ENCODE measurements at regions not wholly inside any gene's neighbourhood (a gene's known extent, or its start where the extent isn't known, plus 50 kb on each side); places are given as distances from the start of the nearest gene placed in this dataset.

DNA sequence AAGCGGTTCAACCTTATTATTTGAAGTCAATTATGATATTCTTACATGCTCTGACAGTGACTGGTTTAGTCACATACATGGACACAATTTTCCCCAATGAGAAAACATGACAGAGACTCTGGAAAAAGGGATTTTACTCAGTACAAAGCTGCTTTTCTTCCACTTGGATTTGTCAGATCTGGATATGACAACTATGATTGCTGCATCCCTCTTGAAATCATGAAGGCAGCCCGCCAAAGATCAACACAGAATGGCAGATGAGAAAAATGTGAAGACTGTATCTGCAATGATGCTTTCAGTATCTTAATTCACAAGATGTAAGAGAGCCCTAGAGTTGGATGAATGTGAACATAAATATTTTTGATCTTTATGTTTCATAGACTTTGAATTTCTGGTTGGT, 439.6 kb downstream of the CDH8 start:
- Histone ChIP-seq H2AFZ (ENCODE audit: low read length) (no peak overlapping the region), H3K4me3 (ENCODE audit: low read length) (no peak overlapping the region), H4K20me1 (ENCODE audit: insufficient read depth, low read length) (no peaks in the 10 kb centered on the region), H3K27ac (ENCODE audit: low read length) (no peak overlapping the region), H3K79me2 (ENCODE audit: low read length) (no peaks in the 10 kb centered on the region), H3K9me2 (replicated peaks; ENCODE audit: insufficient read depth, low read length) (no peaks in the 10 kb centered on the region), H3K36me3 (replicated peaks; ENCODE audit: insufficient read depth, low read length) (no peaks in the 10 kb centered on the region), H3K9me3 (replicated peaks; ENCODE audit: insufficient read depth, low read length) (no peaks in the 10 kb centered on the region), H3K27me3 (replicated peaks; ENCODE audit: insufficient read depth, low read length) (no peaks in the 10 kb centered on the region), H3K4me2 (ENCODE audit: low read depth, low read length) (no peak overlapping the region), H3K9ac (ENCODE audit: low read length) (no peak overlapping the region), H3K4me1 (ENCODE audit: low read length) (no peaks in the 10 kb centered on the region), H3F3A (ENCODE audit: insufficient read depth, low read length) (no peaks in the 10 kb centered on the region)
- no peak for DNase-seq
- TF ChIP-seq, protein P1, sequence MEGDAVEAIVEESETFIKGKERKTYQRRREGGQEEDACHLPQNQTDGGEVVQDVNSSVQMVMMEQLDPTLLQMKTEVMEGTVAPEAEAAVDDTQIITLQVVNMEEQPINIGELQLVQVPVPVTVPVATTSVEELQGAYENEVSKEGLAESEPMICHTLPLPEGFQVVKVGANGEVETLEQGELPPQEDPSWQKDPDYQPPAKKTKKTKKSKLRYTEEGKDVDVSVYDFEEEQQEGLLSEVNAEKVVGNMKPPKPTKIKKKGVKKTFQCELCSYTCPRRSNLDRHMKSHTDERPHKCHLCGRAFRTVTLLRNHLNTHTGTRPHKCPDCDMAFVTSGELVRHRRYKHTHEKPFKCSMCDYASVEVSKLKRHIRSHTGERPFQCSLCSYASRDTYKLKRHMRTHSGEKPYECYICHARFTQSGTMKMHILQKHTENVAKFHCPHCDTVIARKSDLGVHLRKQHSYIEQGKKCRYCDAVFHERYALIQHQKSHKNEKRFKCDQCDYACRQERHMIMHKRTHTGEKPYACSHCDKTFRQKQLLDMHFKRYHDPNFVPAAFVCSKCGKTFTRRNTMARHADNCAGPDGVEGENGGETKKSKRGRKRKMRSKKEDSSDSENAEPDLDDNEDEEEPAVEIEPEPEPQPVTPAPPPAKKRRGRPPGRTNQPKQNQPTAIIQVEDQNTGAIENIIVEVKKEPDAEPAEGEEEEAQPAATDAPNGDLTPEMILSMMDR (IDR thresholded peaks at IDR 0.05; ENCODE audit: low read length): no peak
- TF ChIP-seq EZH2phosphoT487 (IDR thresholded peaks at IDR 0.05; ENCODE audit: low read length) (no peak), EZH2 (optimal IDR thresholded peaks at IDR 0.05; ENCODE audit: low read depth, low read length) (no peak)

DNA sequence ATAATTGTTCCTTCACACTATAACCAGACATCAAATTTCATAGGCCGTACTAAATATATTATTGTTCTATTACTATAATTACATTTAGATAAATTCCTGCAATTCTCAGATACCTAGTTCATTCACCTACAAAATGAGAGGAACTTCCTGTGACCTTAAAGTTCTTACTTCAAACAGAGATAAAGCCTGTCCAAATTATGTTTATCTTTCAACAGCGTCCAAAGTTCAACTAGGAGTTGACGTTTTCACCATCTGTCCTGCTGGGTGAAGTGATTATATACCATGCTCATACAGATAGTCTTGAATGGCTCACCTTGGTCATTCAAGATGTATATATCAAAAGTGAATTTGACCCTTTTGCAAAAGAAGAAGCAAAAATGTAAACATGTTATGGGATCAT, 440.6 kb downstream of the CDH8 start:
- Histone ChIP-seq H3K27me3 (replicated peaks; ENCODE audit: insufficient read depth, low read length) (no peaks in the 10 kb centered on the region), H3K9me2 (replicated peaks; ENCODE audit: insufficient read depth, low read length) (no peaks in the 10 kb centered on the region), H3K4me3 (ENCODE audit: low read length) (no peak overlapping the region), H3K79me2 (ENCODE audit: low read length) (no peaks in the 10 kb centered on the region), H3K4me2 (ENCODE audit: low read depth, low read length) (no peak overlapping the region), H2AFZ (ENCODE audit: low read length) (no peak overlapping the region), H4K20me1 (ENCODE audit: insufficient read depth, low read length) (no peaks in the 10 kb centered on the region), H3K27ac (ENCODE audit: low read length) (no peak overlapping the region), H3K4me1 (ENCODE audit: low read length) (no peaks in the 10 kb centered on the region), H3K9ac (ENCODE audit: low read length) (no peak overlapping the region), H3F3A (ENCODE audit: insufficient read depth, low read length) (no peaks in the 10 kb centered on the region), H3K9me3 (replicated peaks; ENCODE audit: insufficient read depth, low read length) (no peaks in the 10 kb centered on the region), H3K36me3 (replicated peaks; ENCODE audit: insufficient read depth, low read length) (no peaks in the 10 kb centered on the region)
- DNase-seq: no peak
- TF ChIP-seq, protein P1 (IDR thresholded peaks at IDR 0.05; ENCODE audit: low read length): no peak
- no peak for TF ChIP-seq EZH2 (optimal IDR thresholded peaks at IDR 0.05; ENCODE audit: low read depth, low read length)
- no peak for TF ChIP-seq EZH2phosphoT487 (IDR thresholded peaks at IDR 0.05; ENCODE audit: low read length)

DNA sequence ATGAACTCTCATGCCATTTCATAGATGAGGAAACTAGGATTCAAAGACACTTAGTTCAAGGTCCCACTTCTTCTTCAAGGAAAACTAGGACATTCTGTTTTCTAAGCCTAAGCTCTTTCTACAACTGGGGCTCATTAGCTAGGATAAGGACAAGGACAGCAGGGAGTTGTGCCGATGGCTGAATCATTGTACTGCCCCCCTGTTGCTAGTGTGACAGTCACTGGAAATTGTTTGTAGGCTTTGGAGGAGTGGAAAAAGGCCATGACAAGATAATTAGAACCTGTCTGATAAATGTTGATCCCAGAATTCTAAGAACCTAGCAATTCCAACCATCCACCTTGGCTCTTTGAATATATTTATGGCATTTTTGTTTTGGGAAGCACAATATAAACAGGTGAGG, 445.7 kb downstream of the CDH8 start:
- H3K9me2 ChIP-seq (replicated peaks; ENCODE audit: insufficient read depth, low read length): no peaks in the 10 kb centered on the region
- DNase-seq: no peak
- TF ChIP-seq, protein P1 (IDR thresholded peaks at IDR 0.05; ENCODE audit: low read length): no peak
- TF ChIP-seq EZH2phosphoT487 (IDR thresholded peaks at IDR 0.05; ENCODE audit: low read length) (no peak), EZH2 (optimal IDR thresholded peaks at IDR 0.05; ENCODE audit: low read depth, low read length) (no peak)
- no peaks in the 10 kb centered on the region for H3K9me3 ChIP-seq (replicated peaks; ENCODE audit: insufficient read depth, low read length)
- H3K4me1 ChIP-seq (ENCODE audit: low read length): no peaks in the 10 kb centered on the region
- H3K9ac ChIP-seq (ENCODE audit: low read length): no peak overlapping the region
- no peak overlapping the region for H3K4me3 ChIP-seq (ENCODE audit: low read length)
- H3K79me2 ChIP-seq (ENCODE audit: low read length): no peaks in the 10 kb centered on the region
- no peak overlapping the region for H2AFZ ChIP-seq (ENCODE audit: low read length)
- no peaks in the 10 kb centered on the region for H3K27me3 ChIP-seq (replicated peaks; ENCODE audit: insufficient read depth, low read length)
- H3K27ac ChIP-seq (ENCODE audit: low read length): no peak overlapping the region
- H3K36me3 ChIP-seq (replicated peaks; ENCODE audit: insufficient read depth, low read length): no peaks in the 10 kb centered on the region
- H3F3A ChIP-seq (ENCODE audit: insufficient read depth, low read length): no peaks in the 10 kb centered on the region
- no peaks in the 10 kb centered on the region for H4K20me1 ChIP-seq (ENCODE audit: insufficient read depth, low read length)
- H3K4me2 ChIP-seq (ENCODE audit: low read depth, low read length): no peak overlapping the region
